ENCODE measurements at regions not wholly inside any gene's neighbourhood (a gene's known extent, or its start where the extent isn't known, plus 50 kb on each side); places are given as distances from the start of the nearest gene placed in this dataset.

- TF ChIP-seq, protein P1, sequence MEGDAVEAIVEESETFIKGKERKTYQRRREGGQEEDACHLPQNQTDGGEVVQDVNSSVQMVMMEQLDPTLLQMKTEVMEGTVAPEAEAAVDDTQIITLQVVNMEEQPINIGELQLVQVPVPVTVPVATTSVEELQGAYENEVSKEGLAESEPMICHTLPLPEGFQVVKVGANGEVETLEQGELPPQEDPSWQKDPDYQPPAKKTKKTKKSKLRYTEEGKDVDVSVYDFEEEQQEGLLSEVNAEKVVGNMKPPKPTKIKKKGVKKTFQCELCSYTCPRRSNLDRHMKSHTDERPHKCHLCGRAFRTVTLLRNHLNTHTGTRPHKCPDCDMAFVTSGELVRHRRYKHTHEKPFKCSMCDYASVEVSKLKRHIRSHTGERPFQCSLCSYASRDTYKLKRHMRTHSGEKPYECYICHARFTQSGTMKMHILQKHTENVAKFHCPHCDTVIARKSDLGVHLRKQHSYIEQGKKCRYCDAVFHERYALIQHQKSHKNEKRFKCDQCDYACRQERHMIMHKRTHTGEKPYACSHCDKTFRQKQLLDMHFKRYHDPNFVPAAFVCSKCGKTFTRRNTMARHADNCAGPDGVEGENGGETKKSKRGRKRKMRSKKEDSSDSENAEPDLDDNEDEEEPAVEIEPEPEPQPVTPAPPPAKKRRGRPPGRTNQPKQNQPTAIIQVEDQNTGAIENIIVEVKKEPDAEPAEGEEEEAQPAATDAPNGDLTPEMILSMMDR (IDR thresholded peaks at IDR 0.05; ENCODE audit: control insufficient read depth, extremely low read depth, insufficient read depth) = no peak
- DNase-seq (ENCODE audit: low read depth) = no peak
- no peak overlapping the region for H3K4me3 ChIP-seq (ENCODE audit: low read depth, low read length)
These were observed 532.7 kb downstream of the CPS1 start for GRCh38 chr2:211089127-211089526.

DNA sequence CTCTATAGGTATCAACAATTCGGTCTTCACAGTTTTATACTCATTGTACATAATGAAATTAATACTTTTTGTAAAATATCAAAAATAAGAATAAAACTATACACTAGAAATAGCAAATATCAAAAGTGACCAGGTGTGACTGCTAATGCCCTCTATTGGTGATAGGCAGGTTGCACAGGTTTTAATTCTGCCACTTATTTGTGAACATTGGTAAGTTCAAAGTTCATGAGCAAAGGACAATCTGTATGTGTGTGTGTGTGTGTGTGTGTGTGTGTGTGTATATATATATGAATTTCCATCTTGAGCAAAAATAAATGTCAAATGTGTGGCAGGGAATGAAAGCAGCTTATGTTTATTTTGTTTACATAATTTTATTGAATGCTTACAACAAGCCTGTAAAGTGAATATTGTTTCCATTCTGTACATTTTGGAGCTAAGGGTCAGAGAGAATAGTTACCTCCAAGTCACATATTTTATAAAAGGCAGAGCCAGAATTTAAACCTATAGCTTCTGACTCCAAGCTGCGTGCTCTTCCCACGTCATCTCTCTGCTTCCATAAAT is 537.4 kb downstream of the CPS1 start:
- TF ChIP-seq, protein P1 (IDR thresholded peaks at IDR 0.05; ENCODE audit: control insufficient read depth, extremely low read depth, insufficient read depth) = peak; percentile 58
- no peak overlapping the region for H3K4me3 ChIP-seq (ENCODE audit: low read depth, low read length)
- DNase-seq (ENCODE audit: low read depth) = no peak

DNA sequence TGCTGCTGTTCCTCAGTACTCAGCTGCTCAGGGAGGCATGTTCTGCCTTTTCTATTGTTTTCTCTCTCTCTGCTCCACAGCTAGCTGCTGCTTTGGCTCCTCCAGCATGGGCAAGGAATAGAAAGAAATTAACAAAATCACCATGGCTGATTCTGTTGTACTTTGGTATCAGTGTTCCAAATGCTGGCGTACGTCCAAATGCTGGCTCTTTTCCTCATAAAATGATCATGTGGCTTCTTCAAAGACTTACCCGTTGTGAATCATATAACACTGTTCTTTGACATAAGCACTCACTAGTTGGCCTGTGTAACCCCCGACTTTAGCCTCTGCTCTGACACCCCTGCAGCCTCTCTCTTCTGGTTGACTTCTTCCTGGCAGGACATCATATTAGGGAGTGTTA is 547.6 kb downstream of the CPS1 start:
- no peak for DNase-seq (ENCODE audit: low read depth)
- TF ChIP-seq, protein P1 (IDR thresholded peaks at IDR 0.05; ENCODE audit: control insufficient read depth, extremely low read depth, insufficient read depth) = no peak
- no peak overlapping the region for H3K4me3 ChIP-seq (ENCODE audit: low read depth, low read length)

DNA sequence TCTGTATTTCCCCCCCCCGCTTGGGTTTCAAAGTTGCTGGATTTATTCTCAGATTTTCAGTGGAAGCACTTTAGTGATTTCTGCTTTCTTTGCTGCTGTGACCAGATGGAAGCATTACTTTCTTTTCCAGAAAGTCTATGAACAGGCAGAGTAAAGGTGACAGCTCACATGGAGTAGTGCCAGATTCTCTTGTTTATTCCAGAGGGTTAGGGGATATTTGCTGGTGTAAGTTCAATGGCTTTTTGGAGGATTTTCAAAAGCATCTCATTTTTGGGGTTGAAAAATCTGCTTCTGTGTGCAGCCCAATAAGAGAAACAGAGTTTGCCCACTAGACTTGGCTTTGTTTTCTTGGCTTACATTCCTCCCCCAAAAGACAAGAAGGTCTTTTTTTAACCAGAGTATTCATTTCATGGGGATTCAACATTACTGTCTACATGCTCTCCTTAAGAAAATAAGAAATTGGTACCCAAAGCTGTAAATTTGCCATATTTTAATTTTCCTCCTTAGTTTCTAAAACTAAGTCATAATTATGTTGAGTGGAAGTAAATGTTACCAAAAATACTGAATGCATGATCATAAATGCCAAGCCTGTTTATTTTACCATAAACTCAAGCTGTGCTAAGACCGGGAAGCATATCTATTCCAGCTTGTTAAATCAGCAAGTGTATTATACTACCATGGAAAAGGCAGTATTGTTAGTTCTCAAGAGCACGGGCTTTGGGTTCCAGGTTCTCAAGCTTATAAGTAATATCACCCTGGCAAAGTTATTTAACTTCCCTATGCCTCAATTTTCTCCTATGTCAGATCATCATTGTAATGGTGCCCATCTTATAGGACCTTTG is 557.2 kb downstream of the CPS1 start:
- no peak for DNase-seq (ENCODE audit: low read depth)
- TF ChIP-seq, protein P1 (IDR thresholded peaks at IDR 0.05; ENCODE audit: control insufficient read depth, extremely low read depth, insufficient read depth) = no peak
- H3K4me3 ChIP-seq (ENCODE audit: low read depth, low read length) = no peak overlapping the region

DNA sequence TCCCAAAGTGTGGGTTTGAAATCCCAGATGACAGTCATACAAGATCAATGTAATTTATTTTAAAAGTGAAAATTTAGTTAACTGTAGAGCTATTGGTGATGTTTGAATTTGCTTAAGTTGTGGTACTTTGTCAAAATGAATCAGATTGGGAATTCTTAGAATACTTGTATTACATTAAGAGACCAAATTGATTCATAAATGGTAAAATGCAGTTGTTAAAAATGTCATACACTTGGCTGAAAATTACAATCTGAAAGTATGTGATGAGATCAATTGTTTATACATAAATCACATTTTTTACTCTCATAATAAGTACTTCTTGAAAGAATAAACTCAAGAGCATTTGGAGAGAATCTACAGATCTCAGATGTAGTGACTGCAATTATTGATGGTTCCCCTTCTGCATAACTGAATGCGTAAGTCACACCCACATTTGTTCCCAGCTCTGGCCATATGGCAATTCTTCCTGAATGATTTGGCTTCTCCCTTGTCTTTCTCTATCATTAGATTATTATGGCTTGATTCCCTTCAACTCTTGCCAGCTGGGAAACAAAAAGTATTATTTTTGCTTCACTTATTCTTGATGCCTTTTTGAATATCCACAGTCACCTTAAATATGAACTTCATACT is 558.5 kb downstream of the CPS1 start:
- TF ChIP-seq, protein P1 (IDR thresholded peaks at IDR 0.05; ENCODE audit: control insufficient read depth, extremely low read depth, insufficient read depth) = no peak
- DNase-seq (ENCODE audit: low read depth) = no peak
- no peak overlapping the region for H3K4me3 ChIP-seq (ENCODE audit: low read depth, low read length)

GRCh38 chr2:211117026-211117425 is 560.6 kb downstream of the CPS1 start:
- TF ChIP-seq, protein P1 (IDR thresholded peaks at IDR 0.05; ENCODE audit: control insufficient read depth, extremely low read depth, insufficient read depth) = no peak
- no peak overlapping the region for H3K4me3 ChIP-seq (ENCODE audit: low read depth, low read length)
- DNase-seq (ENCODE audit: low read depth) = no peak
